ENCODE measurements at regions not wholly inside any gene's neighbourhood (a gene's known extent, or its start where the extent isn't known, plus 50 kb on each side); places are given as distances from the start of the nearest gene placed in this dataset.

DNA sequence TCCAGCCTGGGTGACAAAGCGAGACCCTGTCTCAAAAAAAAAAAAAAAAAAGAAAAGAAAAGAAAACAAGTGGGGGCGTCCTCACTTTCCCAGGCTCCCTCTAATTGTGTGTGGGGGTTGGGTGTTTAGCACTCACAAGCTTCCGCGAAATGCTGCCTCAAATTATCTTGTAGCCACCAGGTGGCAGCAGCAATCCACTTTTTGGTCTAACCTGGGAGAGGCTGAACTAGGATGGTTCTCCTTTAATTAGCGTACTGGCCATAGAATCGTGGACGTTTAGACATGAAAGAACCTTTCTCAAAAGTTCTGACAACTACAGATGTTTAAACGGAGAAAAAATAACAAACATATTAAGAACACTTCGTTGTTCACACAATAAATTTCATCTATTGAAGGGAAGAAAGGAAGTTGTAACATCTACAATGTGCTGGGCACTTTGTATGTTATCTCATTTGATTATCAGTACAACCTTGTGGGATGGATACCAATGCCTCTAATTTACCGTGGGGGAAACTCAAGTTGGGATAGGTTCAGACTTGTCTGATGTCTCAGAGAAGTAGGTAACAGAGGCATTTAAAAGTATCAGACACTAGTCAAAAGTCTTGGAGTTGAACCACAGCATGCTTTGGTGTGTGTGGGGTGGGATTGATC lies 122.7 kb upstream of the NABP1 start:
- Mint-ChIP-seq H3K36me3 (ENCODE audit: low read depth) (peaks cover 2% of the 10 kb centered on the region), H3K27me3 (peaks cover 40% of the 10 kb centered on the region), H3K4me3 (no peak overlapping the region), H3K27ac (no peak overlapping the region), H3K4me1 (peaks cover 7% of the 10 kb centered on the region)
- peak; percentile 56 to 77 (median 59) for DNase-seq
- peak; percentile 82 for ATAC-seq
- no peaks in the 10 kb centered on the region for H3K9me3 ChIP-seq (ENCODE audit: control insufficient read depth, low read length, poor library complexity, severe bottlenecking)

DNA sequence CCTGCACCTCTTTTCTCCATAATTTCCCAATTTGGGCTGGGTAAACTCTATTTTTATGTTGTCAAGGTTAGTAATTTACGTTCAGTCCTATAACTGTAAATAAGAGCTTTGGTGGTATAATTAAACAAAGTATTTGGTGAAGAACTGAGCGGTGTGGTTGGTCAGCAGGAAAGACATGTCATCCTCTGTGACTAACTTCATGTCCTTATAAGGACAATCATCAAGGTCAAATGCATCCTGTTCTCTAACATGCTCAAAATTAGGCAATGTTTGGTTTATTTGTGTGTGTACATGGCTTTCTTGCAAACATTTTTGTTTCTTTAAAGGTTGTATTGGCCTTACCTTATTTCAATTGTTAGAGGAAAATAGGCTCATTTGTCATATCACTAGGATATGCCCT lies 121.5 kb upstream of the NABP1 start:
- peaks cover 39% of the 10 kb centered on the region for H3K27me3 Mint-ChIP-seq
- no peak overlapping the region for H3K4me3 Mint-ChIP-seq
- DNase-seq (no peak), ATAC-seq (no peak)
- H3K9me3 ChIP-seq (ENCODE audit: control insufficient read depth, low read length, poor library complexity, severe bottlenecking): no peaks in the 10 kb centered on the region
- peaks cover 5% of the 10 kb centered on the region for H3K4me1 Mint-ChIP-seq
- H3K27ac Mint-ChIP-seq: no peak overlapping the region
- peaks cover 2% of the 10 kb centered on the region for H3K36me3 Mint-ChIP-seq (ENCODE audit: low read depth)

DNA sequence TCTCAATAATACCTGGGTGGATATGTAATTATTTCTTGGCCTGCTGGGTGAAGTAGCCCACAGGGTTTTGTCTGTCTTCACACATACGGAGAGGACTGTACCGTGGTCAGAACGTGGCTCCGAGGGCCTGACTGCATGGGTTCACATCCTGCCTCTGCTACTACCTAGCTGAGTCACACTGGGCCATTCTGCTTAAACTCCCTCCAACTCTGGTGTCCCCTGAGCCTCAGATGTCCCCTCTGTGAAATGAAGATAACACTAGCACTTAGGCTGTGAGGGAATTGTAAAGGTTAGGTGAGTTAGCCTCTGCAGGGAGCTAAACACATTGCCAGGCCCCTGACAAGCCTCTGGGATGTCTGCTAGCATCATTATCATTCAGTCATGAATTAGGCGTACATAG lies 120.1 kb upstream of the NABP1 start:
- Mint-ChIP-seq H3K36me3 (ENCODE audit: low read depth) (peaks cover 2% of the 10 kb centered on the region), H3K4me3 (no peak overlapping the region), H3K4me1 (peaks cover 4% of the 10 kb centered on the region), H3K27me3 (peaks cover 45% of the 10 kb centered on the region), H3K27ac (no peak overlapping the region)
- H3K9me3 ChIP-seq (ENCODE audit: control insufficient read depth, low read length, poor library complexity, severe bottlenecking): no peaks in the 10 kb centered on the region
- DNase-seq (no peak), ATAC-seq (no peak)

DNA sequence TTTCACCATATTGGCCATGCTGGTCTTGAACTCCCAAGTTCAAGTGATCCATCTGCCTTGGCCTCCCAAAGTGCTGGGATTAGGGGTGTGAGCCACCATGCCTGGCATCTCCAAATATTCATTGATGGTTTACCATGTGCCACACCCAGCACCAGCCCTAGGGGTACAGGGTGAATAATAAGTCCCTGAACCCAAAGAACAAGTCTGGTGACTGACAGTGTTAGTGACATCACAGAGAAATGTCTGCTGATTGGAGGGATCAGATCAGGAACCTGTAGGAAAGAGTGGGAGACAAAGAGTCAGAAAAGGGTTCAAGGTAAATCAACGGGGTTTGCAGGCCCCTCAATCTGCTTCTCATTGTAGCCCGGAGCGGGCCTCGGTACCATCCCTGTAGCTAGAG lies 118.4 kb upstream of the NABP1 start:
- peaks cover 6% of the 10 kb centered on the region for H3K36me3 Mint-ChIP-seq (ENCODE audit: low read depth)
- no peak overlapping the region for H3K27ac Mint-ChIP-seq
- no peak for DNase-seq
- ATAC-seq: no peak
- H3K4me3 Mint-ChIP-seq: no peak overlapping the region
- H3K4me1 Mint-ChIP-seq: peaks cover 6% of the 10 kb centered on the region
- peaks cover 45% of the 10 kb centered on the region for H3K27me3 Mint-ChIP-seq
- no peaks in the 10 kb centered on the region for H3K9me3 ChIP-seq (ENCODE audit: control insufficient read depth, low read length, poor library complexity, severe bottlenecking)

DNA sequence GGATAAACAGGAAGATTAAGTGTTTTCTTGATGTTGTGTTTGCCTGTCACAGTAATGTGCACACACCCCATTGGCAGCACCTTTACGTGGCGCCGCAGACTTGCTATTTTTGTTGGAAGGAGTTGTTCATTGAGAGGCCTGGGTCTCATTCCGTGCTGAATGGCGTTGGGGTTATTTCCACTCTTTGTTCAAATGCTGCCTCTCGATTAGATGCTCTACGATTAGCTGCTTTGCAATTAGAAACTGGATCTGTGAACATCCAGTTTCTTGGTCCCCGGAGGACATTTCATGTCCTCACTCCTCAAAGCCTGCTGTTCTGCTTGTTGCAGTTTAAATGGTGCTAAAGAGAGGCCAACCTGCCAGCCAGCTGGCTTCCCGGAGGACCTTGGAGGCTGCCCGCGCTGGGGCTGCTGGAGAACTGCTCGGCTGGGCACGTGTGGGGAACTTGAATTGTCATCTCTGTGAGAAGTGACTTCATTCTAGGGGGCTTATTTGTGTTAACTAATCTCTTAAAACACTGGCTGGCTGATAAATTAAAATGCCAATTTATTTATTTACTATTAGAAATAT lies 117.4 kb upstream of the NABP1 start:
- Mint-ChIP-seq H3K4me3 (no peak overlapping the region), H3K27me3 (peaks cover 54% of the 10 kb centered on the region), H3K4me1 (peaks cover 11% of the 10 kb centered on the region), H3K36me3 (ENCODE audit: low read depth) (peaks cover 11% of the 10 kb centered on the region), H3K27ac (no peak overlapping the region)
- no peaks in the 10 kb centered on the region for H3K9me3 ChIP-seq (ENCODE audit: control insufficient read depth, low read length, poor library complexity, severe bottlenecking)
- ATAC-seq: no peak
- DNase-seq: no peak

DNA sequence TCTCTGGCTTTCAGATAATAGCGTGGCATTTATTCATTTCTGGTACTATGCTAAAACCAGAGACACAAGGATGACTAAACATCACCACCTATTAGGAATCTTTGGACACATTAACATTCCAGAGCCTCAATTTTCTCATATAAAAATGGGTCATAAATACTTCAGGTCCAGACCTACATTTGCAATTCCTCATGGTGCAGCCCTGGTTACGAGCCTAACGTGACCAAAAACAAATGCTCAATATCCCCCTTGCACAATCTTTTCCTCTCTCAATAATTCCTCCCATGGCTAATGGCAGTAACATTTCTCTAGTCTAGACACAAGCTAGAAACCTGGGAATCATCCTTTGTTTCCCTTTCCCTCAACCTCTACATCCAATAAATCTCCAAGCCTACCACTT lies 112.8 kb upstream of the NABP1 start:
- H3K9me3 ChIP-seq (ENCODE audit: control insufficient read depth, low read length, poor library complexity, severe bottlenecking): no peaks in the 10 kb centered on the region
- DNase-seq: no peak
- no peak overlapping the region for H3K27ac Mint-ChIP-seq
- peaks cover 47% of the 10 kb centered on the region for H3K27me3 Mint-ChIP-seq
- H3K4me1 Mint-ChIP-seq: peaks cover 14% of the 10 kb centered on the region
- no peak overlapping the region for H3K4me3 Mint-ChIP-seq
- peaks cover 10% of the 10 kb centered on the region for H3K36me3 Mint-ChIP-seq (ENCODE audit: low read depth)
- no peak for ATAC-seq

DNA sequence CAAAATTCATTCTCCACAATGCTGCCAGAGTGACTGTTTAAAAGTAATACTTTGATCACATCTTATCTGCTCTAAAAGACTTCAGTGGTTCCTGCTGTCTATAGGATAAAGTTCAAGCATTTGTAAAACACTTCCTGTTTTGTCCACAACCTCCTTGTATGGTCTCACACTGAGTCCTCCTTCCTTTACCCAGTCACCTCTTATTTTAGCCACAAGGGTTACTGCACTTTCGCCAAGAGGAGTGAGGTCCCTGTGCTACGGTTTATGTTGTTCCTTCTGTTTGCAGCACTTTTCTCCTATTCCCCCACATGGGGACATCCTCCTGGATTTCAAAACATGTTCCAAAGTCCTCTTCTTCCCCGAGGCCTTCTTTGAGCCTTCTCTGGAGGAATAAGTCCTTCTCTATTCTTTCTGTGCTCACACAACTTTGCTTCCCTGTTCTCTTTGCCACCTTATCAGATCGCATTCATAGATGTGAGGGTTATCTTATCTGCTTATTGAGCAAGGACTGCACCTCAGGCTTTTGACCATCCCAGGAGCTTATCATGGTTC lies 112.2 kb upstream of the NABP1 start:
- Mint-ChIP-seq H3K4me3 (no peak overlapping the region), H3K27ac (no peak overlapping the region)
- ATAC-seq: peak; percentile 42

DNA sequence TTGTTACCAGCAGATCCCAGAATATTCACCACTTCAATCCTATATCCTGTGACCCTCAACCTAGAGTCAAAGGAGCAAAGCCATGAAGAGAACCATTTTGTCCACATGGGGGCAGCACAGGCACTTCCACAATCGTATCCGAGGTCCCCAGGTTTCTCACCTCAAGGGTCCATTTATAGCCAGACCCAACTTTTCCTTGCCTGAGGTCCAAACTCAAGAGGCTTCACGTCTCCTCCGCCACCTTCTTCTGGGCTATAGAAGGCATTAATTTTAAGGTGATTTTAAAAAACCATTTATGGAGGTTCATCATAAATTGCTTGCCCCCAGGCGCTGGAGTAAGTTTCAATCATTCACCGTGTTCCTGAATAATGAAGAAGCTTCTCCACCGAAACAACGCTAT lies 111.6 kb upstream of the NABP1 start:
- H3K4me3 Mint-ChIP-seq: no peak overlapping the region
- H3K36me3 Mint-ChIP-seq (ENCODE audit: low read depth): peaks cover 12% of the 10 kb centered on the region

More for the DNA sequence above, 112.2 kb upstream of the NABP1 start:
- H3K36me3 Mint-ChIP-seq (ENCODE audit: low read depth): peaks cover 12% of the 10 kb centered on the region
- peaks cover 41% of the 10 kb centered on the region for H3K27me3 Mint-ChIP-seq
- DNase-seq: no peak
- H3K9me3 ChIP-seq (ENCODE audit: control insufficient read depth, low read length, poor library complexity, severe bottlenecking): no peaks in the 10 kb centered on the region
- peaks cover 20% of the 10 kb centered on the region for H3K4me1 Mint-ChIP-seq

DNA sequence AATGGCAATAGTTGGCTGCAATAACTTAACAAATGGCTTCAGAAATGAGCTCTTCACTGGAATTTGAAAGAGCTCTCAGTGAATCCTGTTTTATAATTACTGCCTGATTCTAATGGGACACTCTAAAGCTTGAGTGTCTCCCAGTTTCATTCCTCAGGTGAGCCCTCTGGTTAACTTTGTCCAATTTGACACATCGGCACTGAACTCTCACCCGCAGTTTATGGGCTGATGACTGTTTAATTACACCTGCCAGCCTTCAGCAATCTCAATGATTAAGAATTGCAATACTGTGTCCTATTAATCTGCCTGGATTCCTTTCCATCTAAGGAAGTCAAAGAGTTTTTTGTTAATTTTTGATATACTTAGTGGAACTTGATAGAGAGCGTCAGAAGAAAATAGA lies 110.7 kb upstream of the NABP1 start:
- ATAC-seq (no peak), DNase-seq (no peak)
- no peak overlapping the region for H3K4me3 Mint-ChIP-seq
- H3K9me3 ChIP-seq (ENCODE audit: control insufficient read depth, low read length, poor library complexity, severe bottlenecking): no peaks in the 10 kb centered on the region
- H3K36me3 Mint-ChIP-seq (ENCODE audit: low read depth): peaks cover 12% of the 10 kb centered on the region
- peaks cover 33% of the 10 kb centered on the region for H3K27me3 Mint-ChIP-seq
- no peak overlapping the region for H3K27ac Mint-ChIP-seq
- peaks cover 28% of the 10 kb centered on the region for H3K4me1 Mint-ChIP-seq

More for the DNA sequence above, 111.6 kb upstream of the NABP1 start:
- Mint-ChIP-seq H3K27me3 (peaks cover 41% of the 10 kb centered on the region), H3K4me1 (peaks cover 26% of the 10 kb centered on the region), H3K27ac (no peak overlapping the region)
- no peaks in the 10 kb centered on the region for H3K9me3 ChIP-seq (ENCODE audit: control insufficient read depth, low read length, poor library complexity, severe bottlenecking)
- DNase-seq: peak; percentile 37 to 57 (median 43)
- peak; percentile 59 for ATAC-seq

DNA sequence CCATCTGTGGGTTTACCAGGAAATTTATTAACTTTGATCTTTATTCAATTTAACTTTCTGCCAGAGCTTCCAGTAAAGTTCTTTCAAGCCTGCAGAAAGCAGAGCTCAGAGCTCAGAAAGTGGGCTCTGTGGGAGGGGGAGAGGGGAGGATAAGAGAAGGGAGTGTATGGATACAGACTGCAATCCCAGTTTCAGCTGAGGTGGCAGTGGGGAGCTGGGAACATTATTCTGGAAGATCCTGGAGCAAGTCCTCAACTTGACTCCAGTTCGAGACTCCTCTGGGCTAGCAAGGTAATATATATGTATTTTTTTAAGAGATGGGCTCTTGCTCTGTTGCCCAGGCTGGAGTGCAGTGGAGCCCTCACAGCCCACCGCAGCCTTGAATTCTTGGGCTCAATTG lies 108.9 kb upstream of the NABP1 start:
- peaks cover 20% of the 10 kb centered on the region for H3K27me3 Mint-ChIP-seq
- peaks cover 9% of the 10 kb centered on the region for H3K36me3 Mint-ChIP-seq (ENCODE audit: low read depth)
- no peaks in the 10 kb centered on the region for H3K9me3 ChIP-seq (ENCODE audit: control insufficient read depth, low read length, poor library complexity, severe bottlenecking)
- no peak for ATAC-seq
- H3K27ac Mint-ChIP-seq: peak overlapping the region; percentile 41
- peak overlapping the region; percentile 49 for H3K4me3 Mint-ChIP-seq
- peaks cover 28% of the 10 kb centered on the region for H3K4me1 Mint-ChIP-seq
- no peak for DNase-seq

DNA sequence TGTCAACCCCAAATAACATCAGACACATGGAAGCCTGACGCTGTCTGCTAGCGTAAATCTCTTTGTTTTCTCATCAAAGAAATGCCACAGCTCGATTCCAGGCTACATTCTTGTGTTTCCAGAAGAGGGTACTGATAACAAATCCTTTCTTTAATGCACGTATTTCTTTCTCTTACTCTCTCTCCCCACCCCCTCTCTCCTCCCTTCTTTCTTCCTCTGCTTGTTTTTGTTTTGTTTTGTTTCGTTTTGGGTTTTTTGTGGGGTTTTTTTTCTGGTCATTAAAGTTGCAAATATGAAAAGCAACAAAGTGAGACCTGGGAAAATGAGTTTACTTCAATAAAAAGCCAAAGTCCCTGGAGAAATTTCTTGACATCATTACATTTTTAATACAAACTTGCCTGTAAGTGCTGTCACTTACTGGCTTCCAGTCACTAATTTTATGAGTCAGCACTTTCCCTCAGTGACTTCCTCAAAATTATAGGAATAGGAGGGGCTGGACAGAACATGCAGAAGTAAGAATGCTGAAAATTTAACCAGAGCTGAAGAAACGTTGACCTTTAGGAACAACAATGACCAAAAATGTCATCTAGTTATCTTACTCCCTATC lies 106.7 kb upstream of the NABP1 start:
- peak overlapping the region; percentile 92 for H3K27ac Mint-ChIP-seq
- H3K4me1 Mint-ChIP-seq: peaks cover 15% of the 10 kb centered on the region
- no peaks in the 10 kb centered on the region for H3K9me3 ChIP-seq (ENCODE audit: control insufficient read depth, low read length, poor library complexity, severe bottlenecking)
- H3K4me3 Mint-ChIP-seq: peak overlapping the region; percentile 87
- DNase-seq: peak in 1 of 3 donors; percentile 9
- peaks cover 2% of the 10 kb centered on the region for H3K36me3 Mint-ChIP-seq (ENCODE audit: low read depth)
- ATAC-seq: peak; percentile 84
- no peaks in the 10 kb centered on the region for H3K27me3 Mint-ChIP-seq

DNA sequence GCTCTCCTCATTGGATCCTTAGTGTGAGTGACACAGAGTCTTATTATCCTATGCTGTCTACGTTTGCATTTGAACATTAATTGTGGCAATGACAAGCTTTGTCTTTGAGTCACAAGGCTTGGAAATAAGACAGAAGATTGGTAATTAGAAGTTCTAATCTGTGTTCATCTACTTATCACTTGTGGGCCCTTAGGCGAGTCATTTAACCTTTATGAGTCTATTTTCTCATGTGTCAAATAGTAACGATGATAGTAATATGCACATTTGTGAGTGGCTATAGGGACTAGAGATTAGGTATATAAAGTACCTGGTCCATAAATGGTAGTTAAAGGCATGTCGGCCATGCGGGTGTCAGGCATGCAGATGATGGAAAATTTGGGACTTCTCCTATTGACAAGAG lies 105.6 kb upstream of the NABP1 start:
- H3K27ac Mint-ChIP-seq: no peak overlapping the region
- H3K4me3 Mint-ChIP-seq: no peak overlapping the region
- no peaks in the 10 kb centered on the region for H3K27me3 Mint-ChIP-seq
- no peak for ATAC-seq
- peaks cover 2% of the 10 kb centered on the region for H3K36me3 Mint-ChIP-seq (ENCODE audit: low read depth)
- DNase-seq: no peak
- H3K9me3 ChIP-seq (ENCODE audit: control insufficient read depth, low read length, poor library complexity, severe bottlenecking): no peaks in the 10 kb centered on the region
- peaks cover 16% of the 10 kb centered on the region for H3K4me1 Mint-ChIP-seq

DNA sequence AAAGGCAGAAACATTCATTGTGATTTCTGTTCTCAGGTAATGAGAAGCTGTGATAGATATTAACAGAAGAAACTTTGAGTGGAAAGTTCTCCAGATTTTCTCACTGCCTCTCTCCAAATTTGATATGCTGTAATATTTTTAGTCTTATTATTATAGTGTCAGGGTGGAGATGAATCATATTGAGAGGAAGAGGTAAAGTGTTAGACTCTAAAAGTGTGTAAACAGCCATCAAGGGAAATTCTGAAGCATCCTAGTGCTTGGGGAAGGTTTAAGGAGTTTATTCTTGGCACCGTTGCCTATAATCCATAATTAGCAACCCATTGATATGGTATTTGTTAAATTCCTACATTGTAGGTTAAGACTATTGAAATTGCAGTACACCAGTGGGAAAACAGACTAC lies 104.7 kb upstream of the NABP1 start:
- Mint-ChIP-seq H3K27ac (peak overlapping the region; percentile 9), H3K27me3 (no peaks in the 10 kb centered on the region)
- H3K9me3 ChIP-seq (ENCODE audit: control insufficient read depth, low read length, poor library complexity, severe bottlenecking): no peaks in the 10 kb centered on the region

More for the DNA sequence above, 104.7 kb upstream of the NABP1 start:
- Mint-ChIP-seq H3K4me1 (peaks cover 16% of the 10 kb centered on the region), H3K36me3 (ENCODE audit: low read depth) (peaks cover 2% of the 10 kb centered on the region), H3K4me3 (no peak overlapping the region)
- ATAC-seq: no peak
- no peak for DNase-seq

All from T-helper 17 cell (primary cell).